Trophoblast cell (in vitro differentiated cells and primary cell): ENCODE measurements at regions not wholly inside any gene's neighbourhood (a gene's known extent, or its start where the extent isn't known, plus 50 kb on each side); places are given as distances from the start of the nearest gene placed in this dataset.
"Not testable (repeated sequence)": the region's sequence is repeated elsewhere in the genome, so short reads cannot be mapped to it uniquely, and the experiment has no call there.

ENCODE experiments used
- DNase-seq, 2 donors: peaks; one replicate each; pipeline ENCODE4 v3.0.0-alpha.2; 2016
- H2AFZ ChIP-seq: 2 replicates; pipeline ENCODE4 v1.6.1; 2013; ENCODE audit warnings: low read length, moderate library complexity, mild to moderate bottlenecking; ENCODE audit not compliant: insufficient read depth, poor library complexity
- H2AK5ac ChIP-seq: 2 replicates; pipeline ENCODE4 v1.6.1; 2013; ENCODE audit warnings: mild to moderate bottlenecking, low read length
- H2BK120ac ChIP-seq: 2 replicates; pipeline ENCODE4 v1.6.1; 2013; ENCODE audit warnings: low read length, mild to moderate bottlenecking, moderate library complexity; ENCODE audit not compliant: insufficient read depth, poor library complexity
- H2BK12ac ChIP-seq: 2 replicates; pipeline ENCODE4 v1.6.1; 2013; ENCODE audit warnings: mild to moderate bottlenecking, low read length, moderate library complexity
- H2BK5ac ChIP-seq: 2 replicates; pipeline ENCODE4 v1.6.1; 2013; ENCODE audit warnings: low read length, low read depth, moderate library complexity, mild to moderate bottlenecking; ENCODE audit not compliant: poor library complexity
- H3K14ac ChIP-seq: 2 replicates; pipeline ENCODE4 v1.6.1; 2013; ENCODE audit warnings: mild to moderate bottlenecking, low read length
- H3K18ac ChIP-seq: 2 replicates; pipeline ENCODE4 v1.6.1; 2013; ENCODE audit warnings: mild to moderate bottlenecking, low read length
- H3K23ac ChIP-seq: 2 replicates; pipeline ENCODE4 v1.6.1; 2013; ENCODE audit warnings: low read length
- H3K27ac ChIP-seq: 2 replicates; pipeline ENCODE4 v1.5.1; 2013; ENCODE audit warnings: low read depth, mild to moderate bottlenecking, inconsistent platforms, low read length, moderate library complexity
- H3K27me3 ChIP-seq: 2 replicates; pipeline ENCODE4 v1.6.1; 2013; ENCODE audit warnings: inconsistent platforms, mild to moderate bottlenecking, low read length, moderate library complexity; ENCODE audit not compliant: insufficient read depth
- H3K36me3 ChIP-seq, 2 experiments: 1 replicate in 1 of 2; 2 replicates in 1 of 2; pipeline ENCODE4 v1.6.1; 2013; ENCODE audit warnings: low read length in 2 of 2, mild to moderate bottlenecking in 2 of 2, moderate library complexity in 1 of 2; ENCODE audit not compliant: insufficient read depth in 2 of 2, control insufficient read depth in 1 of 2
- H3K4ac ChIP-seq: 2 replicates; pipeline ENCODE4 v1.6.1; 2013; ENCODE audit warnings: low read depth, mild to moderate bottlenecking, low read length, moderate library complexity
- H3K4me1 ChIP-seq, 2 experiments: 1 replicate in 1 of 2; 2 replicates in 1 of 2; pipeline ENCODE4 v1.6.1; 2013; ENCODE audit warnings: low read length in 2 of 2, mild to moderate bottlenecking in 2 of 2, moderate library complexity in 1 of 2; ENCODE audit not compliant: insufficient read depth in 2 of 2, control insufficient read depth in 1 of 2
- H3K4me2 ChIP-seq: 2 replicates; pipeline ENCODE4 v1.6.1; 2013; ENCODE audit warnings: inconsistent platforms, mild to moderate bottlenecking, low read length, moderate library complexity
- H3K4me3 ChIP-seq: 2 replicates; pipeline ENCODE4 v1.5.1; 2013; ENCODE audit warnings: mild to moderate bottlenecking, low read depth, low read length, inconsistent platforms
- H3K79me1 ChIP-seq: one replicate; pipeline ENCODE4 v1.6.1; 2013; ENCODE audit warnings: low read length
- H3K79me2 ChIP-seq: 2 replicates; pipeline ENCODE4 v1.6.1; 2013; ENCODE audit warnings: low read length, mild to moderate bottlenecking; ENCODE audit not compliant: control insufficient read depth, insufficient read depth, poor library complexity
- H3K9ac ChIP-seq: 2 replicates; pipeline ENCODE4 v1.6.1; 2013; ENCODE audit warnings: mild to moderate bottlenecking, low read length
- H3K9me3 ChIP-seq: 2 replicates; pipeline ENCODE4 v1.6.1; 2013; ENCODE audit warnings: low read depth, mild to moderate bottlenecking, control low read depth, inconsistent platforms, low read length; ENCODE audit not compliant: insufficient read depth
- H4K12ac ChIP-seq: 2 replicates; pipeline ENCODE4 v1.6.1; 2013; ENCODE audit warnings: low read depth, mild to moderate bottlenecking, low read length, moderate library complexity
- H4K8ac ChIP-seq: 2 replicates; pipeline ENCODE4 v1.6.1; 2013; ENCODE audit warnings: low read depth, mild to moderate bottlenecking, low read length, moderate library complexity
- H4K91ac ChIP-seq: one replicate; pipeline ENCODE4 v1.6.1; 2013; ENCODE audit warnings: low read depth, mild to moderate bottlenecking, low read length, moderate library complexity
- WGBS: extraction: QIAGEN DNeasy Blood & Tissue Kit; methylation state at CpG from one replicate; pipeline ENCODE4 v1.1.7; 2013; ENCODE audit warnings: missing lambda C conversion rate; ENCODE audit not compliant: insufficient read length, insufficient coverage; ENCODE audit errors: extremely low coverage; 5-methylcytosine and 5-hydroxymethylcytosine counted together

DNA sequence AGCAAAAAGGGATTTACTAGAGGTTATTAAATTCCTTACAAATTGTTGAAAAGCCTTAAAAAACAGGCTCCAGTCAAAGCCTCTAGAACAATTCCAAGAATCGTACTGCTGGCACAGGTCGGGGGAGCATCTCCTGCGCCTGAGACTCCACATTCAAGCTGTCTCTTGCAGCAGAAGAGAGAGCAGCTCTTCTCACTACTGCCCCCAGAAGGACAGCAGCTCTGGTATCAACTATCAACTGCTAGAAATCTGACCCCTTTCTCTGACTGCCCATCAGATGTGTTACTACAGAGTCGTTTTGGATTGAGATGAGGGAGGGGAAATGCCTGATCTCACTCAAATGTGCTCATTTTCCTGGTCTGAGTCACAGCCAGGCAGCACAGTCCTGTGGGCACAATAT is 403.6 kb downstream of the RPIA start:
- H2AFZ ChIP-seq, H3K4ac ChIP-seq, H3K4me3 ChIP-seq, H3K9me3 ChIP-seq, H2BK12ac ChIP-seq, H4K8ac ChIP-seq, H4K12ac ChIP-seq, H3K23ac ChIP-seq, H3K79me1 ChIP-seq, H2AK5ac ChIP-seq, H2BK120ac ChIP-seq, H3K9ac ChIP-seq, DNase-seq, H2BK5ac ChIP-seq, H3K4me2 ChIP-seq, H3K27ac ChIP-seq, H3K36me3 ChIP-seq, H3K79me2 ChIP-seq, H4K91ac ChIP-seq, H3K18ac ChIP-seq, H3K14ac ChIP-seq, H3K27me3 ChIP-seq, H3K4me1 ChIP-seq: not testable (repeated sequence)
- WGBS: no CpG with 5 or more reads among the region's 4 CpGs

DNA sequence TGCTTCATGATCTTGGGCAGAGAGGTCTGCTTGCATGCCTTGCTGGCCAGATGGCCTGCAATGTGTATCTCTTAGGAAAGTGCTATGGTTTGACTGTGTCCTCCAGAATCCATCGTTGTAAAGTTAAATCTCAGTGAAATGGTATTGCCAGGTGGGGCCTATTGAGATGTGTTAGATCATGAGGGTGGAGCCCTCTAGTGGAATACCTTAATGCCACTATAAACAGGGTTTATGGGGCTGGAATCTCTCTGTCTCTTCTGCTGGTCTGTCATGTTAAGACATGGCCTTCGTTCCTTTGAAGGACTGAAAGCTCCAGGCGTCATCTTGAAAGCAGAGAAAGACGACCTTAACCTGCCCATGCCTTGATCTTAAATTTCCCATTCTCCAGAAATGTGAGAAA is 411.1 kb downstream of the RPIA start:
- not testable (repeated sequence) for H3K23ac ChIP-seq, H4K8ac ChIP-seq, H4K91ac ChIP-seq, H3K9ac ChIP-seq, H2BK12ac ChIP-seq, H3K4me2 ChIP-seq, H3K4ac ChIP-seq, H3K18ac ChIP-seq, H3K27ac ChIP-seq, H4K12ac ChIP-seq, H3K79me2 ChIP-seq, H2AK5ac ChIP-seq, H3K4me3 ChIP-seq, H3K36me3 ChIP-seq, H2AFZ ChIP-seq, DNase-seq, H3K79me1 ChIP-seq, H3K14ac ChIP-seq, H3K9me3 ChIP-seq, H3K27me3 ChIP-seq, H2BK5ac ChIP-seq, H2BK120ac ChIP-seq, H3K4me1 ChIP-seq
- WGBS: no CpG with 5 or more reads among the region's 4 CpGs

DNA sequence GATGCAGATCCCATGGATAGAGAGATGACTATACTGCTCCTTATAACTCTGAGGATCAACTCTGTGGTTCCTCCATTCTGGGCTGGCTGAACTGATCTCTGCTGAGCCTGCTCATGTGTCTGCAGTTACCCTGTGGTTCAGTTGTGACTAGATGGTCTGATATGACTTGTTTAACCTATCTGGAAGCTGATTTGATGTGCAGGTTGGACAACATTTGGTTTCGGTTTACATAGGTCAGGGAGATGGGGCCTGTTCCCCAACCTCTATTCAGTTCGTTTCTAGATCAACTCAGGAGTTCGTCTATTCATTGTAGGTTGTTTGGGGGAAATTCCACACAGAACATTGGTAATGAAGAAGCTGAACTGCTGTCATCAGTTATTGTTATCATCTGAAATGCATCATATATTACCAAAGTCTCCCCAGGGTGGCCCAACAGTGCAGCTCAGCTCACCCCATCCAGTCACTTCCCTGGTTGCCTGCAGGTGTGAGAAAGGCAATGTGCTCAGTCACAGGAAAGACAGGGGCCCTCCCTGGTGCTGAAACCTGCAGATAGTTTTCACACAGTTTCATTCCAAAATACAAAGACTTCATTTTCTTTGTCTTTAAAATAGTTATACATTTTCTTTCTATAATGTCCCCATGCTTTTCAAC is 415.0 kb downstream of the RPIA start:
- not testable (repeated sequence) for H2BK12ac ChIP-seq, H2AFZ ChIP-seq, H2BK120ac ChIP-seq, H3K79me1 ChIP-seq, H2BK5ac ChIP-seq, H3K14ac ChIP-seq, H3K36me3 ChIP-seq, H3K23ac ChIP-seq, H3K79me2 ChIP-seq, H3K18ac ChIP-seq, H3K4me2 ChIP-seq, H3K27ac ChIP-seq, H4K91ac ChIP-seq, H4K8ac ChIP-seq, H3K9ac ChIP-seq, DNase-seq, H3K4ac ChIP-seq, H3K27me3 ChIP-seq, H3K4me1 ChIP-seq, H2AK5ac ChIP-seq, H3K9me3 ChIP-seq, H4K12ac ChIP-seq, H3K4me3 ChIP-seq
- WGBS: no CpG with 5 or more reads among the region's 3 CpGs

DNA sequence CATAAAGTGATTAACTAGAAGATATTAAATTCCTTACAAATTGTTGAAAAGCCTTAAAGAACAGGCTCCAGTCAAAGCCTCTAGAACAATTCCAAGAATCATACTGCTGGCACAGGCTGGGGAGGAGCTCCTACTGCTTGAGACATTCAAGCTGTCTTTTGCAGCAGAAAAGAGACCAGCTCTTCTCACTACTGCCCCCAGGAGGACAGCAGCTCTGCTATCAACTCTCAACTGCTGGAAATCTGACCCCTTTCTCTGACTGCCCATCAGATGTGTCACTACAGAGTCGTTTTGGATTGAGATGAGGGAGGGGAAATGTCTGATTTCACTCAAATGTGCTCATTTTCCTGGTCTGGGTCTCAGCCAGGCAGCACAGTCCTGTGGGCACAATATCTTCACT is 421.0 kb downstream of the RPIA start:
- H3K4me1 ChIP-seq, H3K79me1 ChIP-seq, H3K14ac ChIP-seq, H2AK5ac ChIP-seq, H2BK120ac ChIP-seq, H2AFZ ChIP-seq, H4K12ac ChIP-seq, H2BK5ac ChIP-seq, H4K91ac ChIP-seq, H2BK12ac ChIP-seq, H3K27me3 ChIP-seq, H3K23ac ChIP-seq, H3K4me3 ChIP-seq, H3K9ac ChIP-seq, H3K36me3 ChIP-seq, H3K79me2 ChIP-seq, H4K8ac ChIP-seq, H3K9me3 ChIP-seq, H3K4ac ChIP-seq, H3K18ac ChIP-seq, H3K27ac ChIP-seq, H3K4me2 ChIP-seq: not testable (repeated sequence)
- DNase-seq: peak; percentile 26 to 45
- WGBS: no CpG with 5 or more reads among the region's 1 CpG
